HCEC 1CT (cell line): ENCODE measurements at regions not wholly inside any gene's neighbourhood (a gene's known extent, or its start where the extent isn't known, plus 50 kb on each side); places are given as distances from the start of the nearest gene placed in this dataset.

ENCODE experiments used
- DNase-seq: peaks from one replicate; pipeline ENCODE4 v3.0.0-alpha.2; 2017

DNA sequence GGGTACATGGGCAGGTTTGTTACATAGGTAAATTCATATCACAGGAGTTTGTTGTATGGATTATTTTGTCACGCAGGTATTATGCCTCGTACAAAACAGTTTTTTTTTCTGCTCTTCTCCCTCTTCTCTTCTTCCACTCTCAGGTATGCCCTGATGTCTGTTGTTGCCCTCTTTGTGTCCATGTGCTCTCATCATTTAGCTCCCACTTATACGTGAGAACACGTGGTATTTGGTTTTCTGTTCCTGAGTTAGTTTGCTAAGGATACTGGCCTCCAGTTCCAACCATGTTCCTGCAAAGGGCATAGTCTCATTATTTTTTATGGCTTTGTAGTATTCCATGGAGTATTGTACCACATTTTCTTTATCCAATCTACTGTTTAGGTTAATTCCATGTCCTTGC is 65.7 kb downstream of the UNC5CL start:
- DNase-seq = no peak

DNA sequence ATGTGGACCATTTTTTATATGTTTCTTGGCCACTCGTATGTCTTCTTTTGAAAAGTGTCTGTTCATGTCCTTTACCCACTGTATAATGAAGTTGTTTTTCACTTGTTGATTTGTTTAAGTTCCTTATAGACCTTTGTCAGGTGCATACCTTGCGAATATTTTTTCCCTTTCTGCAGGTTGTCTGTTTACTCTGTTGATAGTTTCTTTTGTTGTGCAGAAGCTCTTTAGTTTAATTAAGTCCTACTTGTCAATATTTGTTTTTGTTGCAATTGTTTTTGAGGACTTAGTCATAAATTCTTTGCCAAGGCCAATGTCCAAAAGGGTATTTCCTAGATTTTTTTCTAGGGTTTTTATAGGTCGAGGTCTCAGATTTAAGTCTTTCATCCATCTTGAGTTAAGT is 66.2 kb downstream of the UNC5CL start:
- DNase-seq = no peak

DNA sequence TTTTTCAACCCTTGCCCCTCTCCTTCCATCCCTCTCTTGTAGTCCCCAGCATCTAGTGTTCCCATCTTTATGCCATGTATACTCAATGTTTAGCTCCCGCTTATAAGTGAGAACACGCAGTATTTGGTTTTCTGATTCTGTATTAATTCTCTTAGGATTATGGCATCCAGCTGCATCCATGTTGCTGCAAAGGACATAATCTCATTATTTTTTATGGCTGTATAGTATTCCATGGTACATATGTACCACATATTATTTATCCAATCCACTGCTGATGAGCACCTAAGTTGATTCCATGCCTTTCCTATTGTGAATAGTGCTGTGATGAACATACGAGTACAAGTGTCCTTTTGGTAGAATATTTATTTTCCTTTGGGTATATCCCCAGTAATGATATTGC is 66.8 kb downstream of the UNC5CL start:
- no peak for DNase-seq

DNA sequence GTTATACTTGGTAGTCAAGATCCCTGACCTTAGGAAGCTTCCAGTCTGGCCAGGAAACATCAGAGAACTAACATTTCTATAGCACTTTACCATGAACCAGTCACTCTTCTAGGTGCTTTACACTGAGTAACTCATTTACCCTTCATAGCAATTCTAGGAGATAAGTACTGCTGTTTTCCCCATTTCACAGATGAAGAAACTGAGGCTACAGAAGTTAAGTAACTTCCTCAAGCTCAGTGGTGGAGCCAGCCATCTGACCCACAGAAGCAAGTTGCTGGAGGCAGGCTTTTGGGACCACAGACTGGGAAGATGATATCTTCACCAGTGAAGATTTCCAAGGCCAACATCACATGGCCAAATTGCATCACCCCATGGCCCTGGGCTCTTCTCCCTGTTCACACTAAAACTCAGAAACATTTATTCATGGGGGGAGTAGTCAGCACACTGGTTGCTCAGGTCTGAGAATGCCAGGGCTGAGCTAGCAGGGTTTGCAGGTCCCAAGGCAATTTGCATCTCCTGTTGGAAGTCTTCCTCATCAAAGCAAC is 70.3 kb downstream of the UNC5CL start:
- DNase-seq = no peak

DNA sequence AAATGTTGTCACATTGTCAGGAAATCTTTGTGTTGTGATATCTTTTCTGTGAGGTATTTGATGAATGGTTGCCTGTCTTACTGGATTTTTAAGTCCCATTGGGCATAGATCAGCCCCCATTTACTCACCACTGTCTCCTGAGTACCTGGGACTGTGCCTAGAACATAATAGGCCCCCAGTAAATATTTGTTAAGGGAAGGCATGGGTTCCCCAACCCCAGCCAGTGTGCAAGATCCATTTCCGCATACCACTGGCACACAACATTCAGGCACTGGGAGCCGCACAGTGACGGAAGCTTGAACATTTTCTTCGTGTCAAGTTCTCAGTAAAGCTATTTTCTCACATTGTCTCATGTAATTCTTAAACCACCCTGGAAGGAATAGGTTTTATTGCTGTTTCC is 72.2 kb downstream of the UNC5CL start:
- DNase-seq = no peak

DNA sequence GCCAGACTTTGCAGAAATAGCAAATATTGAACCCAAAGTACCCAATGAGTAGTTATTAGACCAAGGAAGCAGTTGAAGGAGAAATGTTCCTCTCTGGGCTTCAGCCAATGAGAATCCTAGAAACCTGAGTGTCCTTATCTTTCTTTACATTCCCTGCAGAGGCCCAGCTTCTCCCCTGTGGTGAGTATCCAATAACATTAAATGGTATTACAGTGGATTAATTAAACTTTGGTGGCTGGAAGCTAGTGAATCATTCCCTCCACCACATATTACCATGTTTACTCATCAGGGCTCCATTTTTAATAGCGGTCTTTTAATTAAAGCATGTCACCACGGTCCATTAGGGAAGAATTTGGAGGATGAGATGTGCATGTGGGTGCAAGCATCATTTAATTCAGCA is 74.0 kb downstream of the UNC5CL start:
- DNase-seq = no peak

DNA sequence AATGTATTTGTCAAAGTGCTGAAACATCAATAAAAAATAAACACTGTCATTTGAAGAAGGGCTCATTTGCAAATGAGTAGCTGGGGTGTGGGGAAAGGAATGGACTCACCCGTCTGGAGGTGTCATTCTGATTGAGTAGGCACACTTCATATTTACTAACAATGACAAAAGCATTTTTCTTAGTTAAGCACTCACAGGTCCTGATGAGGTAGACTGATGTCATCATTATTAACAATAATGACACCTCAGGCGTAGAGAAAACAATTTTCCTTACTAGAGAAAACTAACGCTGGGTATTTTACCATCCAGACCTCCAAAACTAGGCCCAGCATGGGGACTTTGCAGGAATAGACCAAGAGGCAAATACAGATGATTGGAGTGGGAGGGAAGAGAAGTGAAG is 76.0 kb downstream of the UNC5CL start:
- no peak for DNase-seq

DNA sequence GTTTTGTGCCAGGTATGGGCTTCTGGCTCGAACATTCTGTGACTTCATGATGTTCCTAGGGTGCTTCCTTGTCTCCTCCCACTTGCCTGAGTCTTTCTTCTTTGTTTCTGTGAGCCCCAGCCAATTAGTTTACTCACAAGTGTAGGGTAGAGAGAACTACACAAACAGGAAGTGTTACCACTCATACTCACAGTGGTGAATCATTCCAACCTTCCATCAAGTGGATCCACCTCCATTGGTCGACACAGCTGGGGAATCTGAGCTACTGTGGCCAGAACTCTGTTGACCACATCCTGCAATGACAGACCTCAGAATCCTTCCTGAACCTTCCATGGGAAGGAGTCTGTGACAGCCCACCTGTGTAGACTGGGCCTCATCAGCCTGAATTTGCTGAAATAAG is 76.8 kb downstream of the UNC5CL start:
- peak; percentile 71 for DNase-seq

DNA sequence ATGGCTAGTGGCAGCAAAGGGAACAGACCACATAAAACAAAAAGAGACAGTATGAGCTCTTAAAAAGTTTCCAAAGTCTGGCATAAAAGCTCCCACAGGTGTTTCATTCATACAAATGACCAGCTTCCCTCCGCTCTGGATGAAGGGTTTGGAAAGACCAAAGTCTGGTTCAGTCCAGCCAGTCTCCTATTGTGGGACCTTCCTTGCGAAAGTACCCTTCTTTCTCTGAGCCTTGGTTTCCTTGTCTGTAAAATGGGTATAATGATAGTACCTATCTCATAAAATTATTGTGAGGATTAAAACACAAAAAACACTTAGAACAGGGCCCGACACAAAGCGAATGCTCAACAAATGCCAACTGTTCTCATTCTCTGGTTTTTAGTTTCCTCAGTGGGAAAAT is 77.2 kb downstream of the UNC5CL start:
- no peak for DNase-seq

DNA sequence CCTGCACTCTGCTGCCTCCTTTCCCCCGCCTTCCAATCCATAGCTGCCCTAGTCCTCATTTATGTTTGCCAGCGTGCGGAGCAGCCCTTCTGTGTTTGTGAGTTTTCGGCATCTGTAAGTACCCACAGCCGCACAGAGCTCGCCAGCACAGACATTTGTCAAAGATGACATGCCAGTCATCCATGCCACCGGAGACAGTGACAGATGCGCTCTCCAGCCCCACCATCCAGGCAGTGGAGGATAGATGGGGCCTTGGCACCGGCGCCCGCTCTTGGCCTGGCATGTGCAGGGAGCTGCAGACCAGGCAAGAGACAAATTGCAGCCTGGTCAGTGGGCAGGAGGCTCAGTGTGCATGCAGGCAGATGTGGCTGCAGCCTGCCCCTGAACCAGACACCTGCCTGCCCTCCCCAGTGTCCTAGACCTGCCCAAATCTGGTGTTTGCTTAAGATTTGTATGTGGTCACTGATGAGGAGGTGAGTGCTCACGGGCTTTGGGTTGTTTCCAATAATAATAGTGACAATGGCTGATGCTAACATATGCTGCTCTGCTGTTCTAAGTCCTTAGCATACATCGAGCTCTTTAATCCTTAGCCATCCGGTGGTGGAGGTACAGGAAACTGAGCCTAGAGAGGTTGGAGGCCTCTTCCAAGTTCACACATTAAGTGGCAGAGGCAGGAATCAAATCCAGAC is 78.1 kb downstream of the UNC5CL start:
- DNase-seq = no peak

DNA sequence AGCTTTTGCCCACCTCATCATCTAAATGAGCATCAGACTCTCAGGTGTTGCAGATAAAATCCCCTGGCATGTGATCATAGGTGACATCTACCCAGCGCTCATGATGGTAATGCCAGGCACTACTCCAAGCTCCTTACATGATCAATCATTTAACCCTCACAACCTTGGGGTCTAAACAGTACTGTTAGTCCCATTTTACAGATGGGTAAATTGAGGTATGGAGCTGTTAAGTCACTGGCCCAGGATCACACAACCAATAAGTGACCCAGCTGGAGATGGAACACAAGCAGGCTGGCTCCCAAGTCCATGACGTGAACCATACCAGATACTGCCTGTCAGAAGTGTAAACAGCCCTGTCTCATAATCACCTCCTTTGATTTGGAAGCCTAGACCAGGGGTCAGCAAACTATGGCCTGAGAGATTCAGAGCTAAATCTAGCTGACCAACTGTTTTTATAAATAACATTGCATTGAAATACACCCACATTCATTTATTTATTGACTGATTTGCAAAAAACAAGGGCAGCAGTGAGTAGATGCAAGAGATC is 79.2 kb downstream of the UNC5CL start:
- no peak for DNase-seq

DNA sequence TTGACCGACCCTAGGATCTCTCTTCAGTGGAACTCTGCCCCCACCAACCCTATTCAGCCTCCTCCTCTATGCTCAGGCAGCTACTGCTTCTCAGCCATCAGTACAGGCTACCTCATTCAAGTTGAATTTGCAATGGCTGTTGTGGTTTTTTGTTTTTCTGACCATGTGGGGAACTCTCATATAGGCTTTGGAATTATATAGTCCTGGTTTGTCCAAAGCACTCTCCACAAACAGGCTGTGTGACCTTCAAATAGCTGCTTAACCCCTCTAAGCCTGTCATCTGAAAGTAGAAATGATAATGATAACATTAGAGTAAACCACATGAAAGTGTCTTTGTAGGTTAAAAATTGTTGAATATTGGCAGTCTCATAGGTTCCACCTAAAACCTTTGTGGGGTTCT is 80.3 kb downstream of the UNC5CL start:
- DNase-seq = no peak

DNA sequence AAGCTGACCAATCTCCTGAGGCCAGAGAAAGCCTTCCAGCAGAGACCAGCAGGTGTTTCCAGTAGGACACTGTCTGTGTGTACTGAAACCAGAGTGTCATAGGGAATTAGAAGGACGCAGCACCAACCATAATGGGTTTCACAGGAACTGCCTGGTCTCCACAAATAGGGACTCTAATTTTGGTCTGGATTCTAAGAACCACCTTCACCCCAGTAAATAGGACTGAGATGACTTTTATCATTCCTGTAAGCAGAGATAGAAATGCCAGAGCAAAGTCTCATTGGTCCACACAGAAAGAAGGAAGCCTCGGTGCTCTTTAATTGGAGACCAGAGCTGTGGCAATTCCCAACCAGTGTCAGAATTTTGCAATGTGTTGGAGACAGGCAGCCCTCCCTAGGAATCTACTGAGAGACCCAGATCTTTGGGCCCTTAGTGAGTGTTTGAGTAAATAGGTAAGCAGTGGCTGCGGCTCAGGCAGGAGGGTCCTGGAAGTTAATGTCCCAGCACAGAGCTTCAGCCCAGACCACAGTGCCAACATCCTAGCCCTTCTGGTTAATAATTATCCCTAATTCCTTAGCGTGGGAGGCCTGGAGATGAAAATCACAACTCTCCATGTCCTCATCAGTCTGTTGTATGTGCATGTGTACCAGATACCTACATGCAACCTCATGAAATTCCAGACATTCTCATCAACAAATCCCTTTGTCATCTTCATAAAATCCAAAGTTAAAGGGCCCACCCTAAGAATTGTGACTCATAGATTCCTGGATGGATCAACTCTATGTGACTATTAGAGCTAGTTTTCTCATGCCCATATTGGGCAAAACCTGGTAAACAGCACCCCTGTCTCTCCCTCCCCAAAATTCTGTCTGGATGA is 81.2 kb downstream of the UNC5CL start:
- peak; percentile 61 for DNase-seq

DNA sequence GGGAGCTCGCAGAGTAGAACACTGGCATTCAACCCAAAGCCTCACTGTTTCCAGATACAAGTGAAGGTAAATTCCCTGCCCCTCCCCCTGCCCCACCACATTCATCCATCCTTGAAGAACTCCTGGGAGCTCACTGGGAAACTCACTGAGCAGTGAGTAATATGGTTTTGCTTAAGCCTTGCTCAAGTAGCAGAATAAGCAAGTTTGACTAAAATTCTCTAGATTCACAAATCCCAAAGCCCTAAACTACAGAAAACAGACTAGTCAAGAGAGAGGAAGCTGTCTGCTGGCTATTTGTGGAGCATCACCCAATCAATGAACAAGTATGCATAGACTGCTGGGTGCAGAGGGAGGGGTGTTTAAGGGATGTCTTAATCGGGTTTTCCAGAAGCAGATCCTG is 82.1 kb downstream of the UNC5CL start:
- no peak for DNase-seq

DNA sequence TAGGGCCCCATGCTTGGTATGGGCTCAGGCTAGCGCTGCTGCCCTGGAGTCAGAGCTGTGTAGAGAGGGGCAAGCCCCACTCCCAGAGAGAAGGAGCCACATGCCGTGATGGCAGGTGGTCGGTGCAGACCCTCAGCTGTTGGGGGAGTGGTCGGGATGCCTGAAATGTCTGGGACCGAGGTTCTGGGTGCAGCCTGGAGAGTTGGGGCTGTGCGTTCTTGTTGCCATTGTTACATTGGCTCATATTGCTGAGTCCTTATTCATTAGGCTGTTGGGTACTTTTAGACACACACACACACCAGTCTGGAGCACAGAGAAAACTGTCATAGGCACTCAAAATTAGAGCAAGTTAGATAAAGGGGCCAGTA is 83.9 kb downstream of the UNC5CL start:
- DNase-seq = no peak

DNA sequence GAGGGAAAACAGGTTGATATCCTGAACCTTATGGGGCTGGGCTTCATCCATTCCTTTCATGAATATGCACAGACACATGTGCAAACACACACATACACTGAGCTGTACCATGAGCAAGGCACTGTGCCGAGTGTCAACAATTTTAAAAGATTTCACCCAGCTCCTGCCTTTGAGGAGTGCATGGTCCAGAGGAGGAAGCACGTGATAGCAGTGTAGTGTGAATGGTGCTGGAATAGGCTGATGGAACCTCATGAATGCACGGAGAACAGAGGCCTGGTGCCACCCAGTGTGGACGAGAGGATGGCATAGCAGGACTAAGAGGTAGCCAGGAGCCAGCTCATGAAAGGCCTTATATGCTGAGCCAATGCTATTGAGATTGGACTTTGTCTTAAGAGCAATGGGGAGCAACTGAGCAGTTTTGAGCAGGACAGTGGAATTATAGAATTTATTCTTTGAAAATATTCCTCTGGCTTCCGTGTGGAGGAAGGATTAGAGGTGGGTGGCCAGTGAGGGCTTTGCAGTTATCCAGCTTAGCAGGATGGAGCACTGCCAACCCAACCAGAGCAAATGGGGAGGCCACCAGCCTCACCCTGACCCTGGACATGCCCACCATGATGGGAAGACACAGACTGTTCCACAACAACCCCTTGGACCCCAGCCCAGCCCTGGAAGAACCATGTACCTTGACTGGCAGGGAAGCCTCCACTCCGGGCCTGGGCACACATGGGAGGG is 84.4 kb downstream of the UNC5CL start:
- DNase-seq = no peak

DNA sequence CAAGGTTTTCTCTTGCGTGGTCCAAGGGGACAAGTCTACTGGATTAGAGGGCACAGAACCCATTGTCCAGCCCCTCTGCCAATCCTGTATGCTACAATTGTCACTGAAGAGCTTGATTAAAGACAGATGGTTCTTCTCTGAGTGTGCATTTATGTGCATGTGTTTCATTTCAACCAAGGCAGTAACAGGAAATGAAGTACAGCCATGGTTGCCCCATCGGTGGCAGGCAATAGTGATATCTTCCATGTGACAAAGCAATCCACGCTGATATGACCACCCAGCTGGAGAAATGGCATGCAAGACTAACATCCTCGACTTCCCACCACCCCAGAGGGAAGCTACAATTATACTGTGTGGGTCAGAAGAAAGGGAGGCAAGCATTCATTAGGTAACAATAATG is 85.5 kb downstream of the UNC5CL start:
- DNase-seq = no peak

DNA sequence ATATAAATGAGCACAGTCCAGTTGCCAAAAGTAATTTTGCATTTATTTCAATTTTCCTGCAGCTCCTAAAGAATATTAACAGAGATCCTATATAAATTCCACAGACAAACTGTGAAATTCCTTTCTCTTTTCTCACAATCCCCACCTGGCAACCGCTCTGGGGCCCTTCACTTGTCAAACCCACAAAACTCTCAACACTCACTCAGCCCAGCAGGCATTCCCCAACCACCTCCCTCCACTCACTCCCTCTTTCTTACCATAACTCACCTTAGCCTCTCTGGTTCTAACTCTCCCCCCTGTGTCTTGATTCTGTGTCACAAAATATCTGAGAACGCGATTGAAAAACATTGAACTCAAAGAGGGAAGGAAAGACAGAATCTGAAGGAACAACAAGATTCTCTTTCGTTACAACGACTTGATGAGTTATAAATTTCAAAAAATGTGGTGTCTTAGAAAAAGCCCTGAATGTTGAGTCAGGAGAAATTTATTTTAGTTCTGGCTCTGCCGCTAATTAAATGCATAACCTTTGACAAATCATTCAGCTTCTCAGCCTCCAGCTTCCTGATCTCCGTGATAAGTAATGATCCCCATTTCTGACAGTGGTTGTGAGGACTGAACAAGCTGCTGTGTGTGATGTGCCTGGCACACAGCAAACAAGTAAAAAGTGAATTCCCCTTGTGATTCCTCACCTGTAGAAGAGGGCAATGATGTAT is 87.9 kb downstream of the UNC5CL start:
- DNase-seq = peak; percentile 3

DNA sequence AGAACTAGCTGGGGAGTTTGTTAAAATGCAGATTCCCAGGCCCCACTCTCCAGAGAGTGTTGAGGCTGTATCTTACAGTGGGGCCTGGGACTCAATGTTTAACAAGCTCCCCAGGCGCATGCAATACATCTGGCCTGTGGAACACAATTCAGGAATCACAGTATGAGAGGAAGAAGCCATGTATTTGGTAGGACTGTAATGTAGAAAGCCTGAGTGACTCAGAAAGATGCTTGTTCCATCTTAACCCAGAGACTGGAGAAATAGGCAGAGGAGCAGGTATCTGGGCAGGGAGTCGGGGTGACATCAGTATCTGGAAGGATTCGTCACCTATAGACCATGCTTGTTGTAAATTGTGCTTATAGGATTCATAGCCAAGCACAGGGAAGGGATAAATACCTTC is 90.5 kb downstream of the UNC5CL start:
- no peak for DNase-seq

DNA sequence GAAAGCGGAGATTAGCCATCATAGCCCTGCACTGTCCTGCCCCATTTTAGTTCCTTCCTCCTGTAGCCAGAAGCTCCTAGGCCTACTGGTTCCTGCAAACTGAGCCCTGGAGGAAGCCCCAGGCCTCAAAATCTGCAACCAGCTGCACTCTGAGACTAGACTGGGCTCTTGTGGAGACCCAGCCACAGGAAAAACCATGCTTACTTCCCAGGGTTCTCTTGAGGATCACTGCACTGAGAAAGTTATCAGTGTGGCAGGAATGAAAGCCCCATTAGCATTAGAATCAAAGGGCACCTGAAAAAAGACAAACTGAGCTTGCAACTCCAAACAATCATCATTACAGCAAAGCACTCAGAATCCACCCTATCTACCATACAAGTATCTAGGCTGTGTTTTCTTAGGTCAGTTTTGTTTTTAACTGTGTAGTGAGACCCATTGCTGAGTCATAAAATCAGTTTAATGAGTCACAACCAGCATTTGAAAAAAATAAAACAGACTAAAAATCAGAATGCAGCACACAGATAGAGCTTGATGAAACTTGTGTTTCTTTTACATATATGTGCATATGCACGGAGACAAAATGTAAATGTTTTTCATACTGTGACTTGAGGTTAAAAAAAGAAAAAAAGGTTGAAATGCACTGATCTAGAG is 91.0 kb downstream of the UNC5CL start:
- peak; percentile 21 for DNase-seq

DNA sequence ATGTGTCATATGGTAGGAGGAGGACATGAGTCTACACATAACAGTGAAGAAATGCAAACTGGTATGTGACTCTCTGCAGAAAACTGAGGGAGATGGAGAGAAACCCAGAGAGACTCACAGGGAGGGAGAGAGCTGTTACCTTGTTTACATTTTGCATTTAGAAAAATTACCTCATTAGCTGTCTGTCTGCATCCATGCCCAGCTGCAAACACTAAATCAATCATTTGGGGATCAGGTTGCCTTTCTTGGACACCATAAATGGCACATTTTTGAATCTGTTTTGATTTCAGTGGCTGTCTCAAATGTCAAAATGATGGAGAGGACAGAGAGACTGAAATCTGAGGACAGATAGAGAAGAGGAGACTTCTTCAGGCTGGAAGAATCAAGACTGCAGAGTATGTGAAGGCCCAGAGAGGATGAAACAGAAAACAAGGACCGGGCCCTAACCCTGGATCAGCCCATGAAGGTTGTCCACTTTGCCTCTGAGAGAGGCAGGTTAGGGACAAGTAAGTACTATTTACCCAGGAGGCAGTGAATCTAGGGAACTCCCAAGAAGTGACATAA is 92.2 kb downstream of the UNC5CL start:
- no peak for DNase-seq

DNA sequence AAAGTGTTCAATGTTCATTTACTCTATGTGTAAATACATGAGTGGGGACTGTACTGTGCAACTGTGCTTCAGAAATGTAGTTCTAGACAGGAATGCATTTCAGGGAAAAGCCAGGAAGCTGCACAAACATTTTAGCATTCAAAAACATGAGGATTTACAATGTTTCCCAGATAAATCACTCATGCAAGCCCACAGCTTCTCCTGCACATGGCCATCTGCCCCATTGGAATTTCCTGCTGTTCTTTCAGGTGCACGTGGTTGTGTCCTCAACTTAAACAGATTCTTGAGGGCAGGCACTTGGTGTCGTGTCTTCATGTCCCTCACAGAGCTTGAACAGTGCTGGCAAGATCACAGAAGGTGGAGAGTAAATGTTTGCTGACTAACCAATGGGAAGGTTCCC is 101.5 kb downstream of the UNC5CL start:
- no peak for DNase-seq
